AG04450 (cell line): ENCODE measurements at regions not wholly inside any gene's neighbourhood (a gene's known extent, or its start where the extent isn't known, plus 50 kb on each side); places are given as distances from the start of the nearest gene placed in this dataset.
A peak's percentile ranks its signal among the peaks of the same experiment; 100 is the strongest.

ENCODE experiments used
- CTCF ChIA-PET: fragments of 300-600, 350-600 bp; formaldehyde crosslinking; extraction: SDS; loops from one replicate; lab custom pipeline; 2022; ENCODE audit warnings: antibody characterized with exemption, inconsistent platforms; lab: Charles Lee
- POLR2A ChIA-PET: fragments of 350-600 bp; formaldehyde crosslinking; extraction: SDS; loops from one replicate; lab custom pipeline; 2021; ENCODE audit warnings: antibody characterized with exemption, inconsistent platforms; lab: Yijun Ruan, JAX
- DNase-seq: peaks from one replicate; pipeline ENCODE4 v3.0.0-alpha.2; 2011; ENCODE audit warnings: low read depth, low spot score
- H3K27ac ChIP-seq: one replicate; pipeline ENCODE4 v1.5.1; 2012; ENCODE audit warnings: low read depth, low read length, control low read depth
- H3K27me3 ChIP-seq: one replicate; pipeline ENCODE4 v1.6.0; 2012; ENCODE audit warnings: low read length; ENCODE audit not compliant: control insufficient read depth, insufficient read depth
- H3K4me3 ChIP-seq: 2 replicates; pipeline ENCODE4 v1.5.1; 2011; ENCODE audit warnings: mild to moderate bottlenecking, low read depth, low read length, control low read depth
- H3K9me3 ChIP-seq: 2 replicates; pipeline ENCODE4 v1.5.1; 2012; ENCODE audit warnings: low read length; ENCODE audit not compliant: control insufficient read depth, insufficient read depth
- TF ChIP-seq, protein P1 (sequence below): IDR thresholded peaks from 2 replicates; pipeline ENCODE4 v1.5.1; 2011; ENCODE audit warnings: low read depth, low read length, control low read depth, inconsistent platforms

DNA sequence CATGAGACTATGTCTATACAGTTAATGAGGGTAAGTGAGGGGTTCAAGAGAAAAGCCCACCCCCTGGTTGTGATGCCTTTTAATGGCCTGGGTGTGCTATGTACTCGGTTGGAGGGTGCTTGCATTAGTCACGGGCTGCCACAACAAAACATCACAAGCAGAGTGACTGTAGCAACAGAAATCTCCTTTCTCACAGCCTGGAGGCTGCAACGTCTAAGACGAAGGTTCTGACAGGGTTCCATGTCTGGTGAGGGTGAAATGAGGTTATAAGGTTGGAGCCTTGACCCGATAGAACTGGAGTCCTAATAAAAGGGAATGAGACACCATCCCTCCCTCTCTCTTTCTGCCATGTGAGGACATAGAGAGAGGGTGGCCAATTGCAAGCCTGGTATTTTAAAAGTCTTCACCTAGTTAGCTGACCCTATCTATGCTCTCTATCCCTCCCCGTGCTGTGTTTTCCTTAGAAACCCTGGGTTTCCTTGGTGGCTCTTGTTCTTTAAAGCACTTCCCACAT lies 126.0 kb upstream of the GDF10 start:
- CTCF ChIA-PET = no interaction called here
- no peak overlapping the region for H3K4me3 ChIP-seq
- no peaks in the 10 kb centered on the region for H3K27me3 ChIP-seq
- DNase-seq = no peak
- no peaks in the 10 kb centered on the region for H3K9me3 ChIP-seq
- TF ChIP-seq, protein P1, sequence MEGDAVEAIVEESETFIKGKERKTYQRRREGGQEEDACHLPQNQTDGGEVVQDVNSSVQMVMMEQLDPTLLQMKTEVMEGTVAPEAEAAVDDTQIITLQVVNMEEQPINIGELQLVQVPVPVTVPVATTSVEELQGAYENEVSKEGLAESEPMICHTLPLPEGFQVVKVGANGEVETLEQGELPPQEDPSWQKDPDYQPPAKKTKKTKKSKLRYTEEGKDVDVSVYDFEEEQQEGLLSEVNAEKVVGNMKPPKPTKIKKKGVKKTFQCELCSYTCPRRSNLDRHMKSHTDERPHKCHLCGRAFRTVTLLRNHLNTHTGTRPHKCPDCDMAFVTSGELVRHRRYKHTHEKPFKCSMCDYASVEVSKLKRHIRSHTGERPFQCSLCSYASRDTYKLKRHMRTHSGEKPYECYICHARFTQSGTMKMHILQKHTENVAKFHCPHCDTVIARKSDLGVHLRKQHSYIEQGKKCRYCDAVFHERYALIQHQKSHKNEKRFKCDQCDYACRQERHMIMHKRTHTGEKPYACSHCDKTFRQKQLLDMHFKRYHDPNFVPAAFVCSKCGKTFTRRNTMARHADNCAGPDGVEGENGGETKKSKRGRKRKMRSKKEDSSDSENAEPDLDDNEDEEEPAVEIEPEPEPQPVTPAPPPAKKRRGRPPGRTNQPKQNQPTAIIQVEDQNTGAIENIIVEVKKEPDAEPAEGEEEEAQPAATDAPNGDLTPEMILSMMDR = no peak
- no peak overlapping the region for H3K27ac ChIP-seq
- POLR2A ChIA-PET = no interaction called here

DNA sequence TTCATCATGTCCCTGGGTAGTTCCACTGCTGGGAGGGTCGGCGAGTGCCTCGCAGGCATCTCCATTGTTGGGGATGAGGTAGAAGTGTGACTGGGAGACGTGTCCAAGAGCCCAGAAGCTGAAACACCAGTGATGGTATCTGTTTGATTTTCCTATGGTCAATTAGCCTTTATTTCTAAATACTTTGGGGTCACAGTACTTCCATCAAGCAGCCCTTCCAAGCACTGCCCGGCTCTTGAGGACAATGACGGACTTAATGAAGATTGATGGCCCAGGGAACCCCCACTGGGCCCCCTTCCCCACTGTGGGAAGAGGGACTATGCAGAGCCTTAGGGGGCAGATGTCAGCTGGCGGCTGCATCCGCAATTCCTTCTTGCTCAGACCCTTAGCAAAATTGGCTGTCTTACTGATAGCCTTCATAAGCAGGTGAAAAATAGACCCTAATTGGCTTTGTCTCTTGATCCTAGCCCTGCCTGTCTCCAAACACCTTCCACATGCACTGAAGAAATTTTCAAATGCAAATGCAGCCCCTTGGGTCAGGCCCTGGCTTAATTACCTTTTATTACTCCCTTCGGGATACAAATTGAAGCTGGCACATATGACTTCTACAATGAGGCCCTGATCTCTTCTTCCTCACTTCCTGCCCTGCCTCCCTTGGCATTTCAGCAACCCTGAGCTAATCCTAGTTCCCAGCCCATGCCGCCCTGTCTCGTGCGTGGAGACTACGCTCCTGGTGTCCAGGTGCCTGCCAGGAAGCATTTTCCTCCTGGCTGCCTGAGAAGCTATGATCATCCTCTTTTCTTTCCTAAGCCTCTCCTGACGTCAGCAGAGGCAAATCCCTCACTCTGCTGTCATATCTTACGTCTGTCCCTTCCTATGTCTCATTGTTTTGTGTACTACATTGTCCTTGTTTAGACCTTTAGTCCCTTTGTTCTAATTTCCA lies 124.5 kb upstream of the GDF10 start:
- no peak for DNase-seq
- POLR2A ChIA-PET = no interaction called here
- no peaks in the 10 kb centered on the region for H3K27me3 ChIP-seq
- no peak overlapping the region for H3K4me3 ChIP-seq
- CTCF ChIA-PET = no interaction called here
- TF ChIP-seq, protein P1 = no peak
- no peak overlapping the region for H3K27ac ChIP-seq
- H3K9me3 ChIP-seq = no peaks in the 10 kb centered on the region

- no peak for DNase-seq
- TF ChIP-seq, protein P1 = no peak
- no peak overlapping the region for H3K4me3 ChIP-seq
- no peaks in the 10 kb centered on the region for H3K9me3 ChIP-seq
- POLR2A ChIA-PET = interaction anchor here (0.6 kb wide), 1 partner anchor 129 kb away, joined by 5 read pairs; no protein-coding TSS in a partner anchor
- no peak overlapping the region for H3K27ac ChIP-seq
- no peaks in the 10 kb centered on the region for H3K27me3 ChIP-seq
- CTCF ChIA-PET = no interaction called here
Measured at GRCh38 chr10:47176206-47176902, 123.6 kb upstream of the GDF10 start.

DNA sequence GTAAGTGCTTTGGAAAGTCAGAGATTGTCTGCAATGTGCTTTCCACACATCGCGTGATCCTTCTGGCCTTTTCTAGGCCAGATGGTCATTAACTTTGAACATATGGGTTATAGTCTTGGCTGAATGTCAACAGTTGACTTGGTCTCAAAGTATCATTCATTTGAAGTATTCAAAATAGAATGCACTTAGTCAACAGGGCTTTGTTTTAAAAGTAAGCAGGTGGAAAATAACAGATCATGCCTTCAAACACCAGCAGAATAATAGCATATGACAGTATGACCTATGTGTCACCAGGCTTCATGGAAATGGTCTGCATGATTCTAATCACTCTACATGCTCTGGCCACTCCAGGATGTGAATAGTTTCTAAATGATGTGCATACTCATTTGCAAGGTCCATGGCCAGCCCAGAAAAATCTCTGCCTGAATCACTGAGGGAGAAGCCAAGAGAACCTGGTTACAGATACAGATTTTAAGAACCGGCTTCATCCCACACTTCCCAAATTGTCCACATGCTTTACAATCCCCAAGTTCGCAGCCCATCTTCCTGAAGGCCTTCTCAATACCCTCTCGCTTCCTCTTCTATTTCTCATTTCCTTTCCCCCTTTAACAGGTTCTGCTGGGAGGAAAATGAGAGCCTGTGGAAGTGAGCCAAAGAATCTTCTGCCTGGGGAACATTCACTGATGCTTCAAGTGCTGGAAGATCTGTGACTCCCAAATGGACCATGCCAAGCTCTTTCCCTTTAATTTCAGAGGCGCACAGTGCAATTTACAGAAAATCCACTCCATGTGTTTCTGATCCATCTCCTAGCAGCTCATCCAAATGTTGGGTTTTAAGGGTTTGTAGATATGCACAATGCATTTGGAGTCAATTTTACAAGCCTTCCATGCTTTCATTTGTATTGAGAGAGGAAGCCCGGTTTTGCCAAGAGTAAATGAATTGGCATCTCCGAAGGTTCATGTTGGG lies 122.8 kb upstream of the GDF10 start:
- peak overlapping the region; percentile 32 for H3K27ac ChIP-seq
- POLR2A ChIA-PET = no interaction called here

More for the DNA sequence above, 122.8 kb upstream of the GDF10 start:
- Histone ChIP-seq H3K4me3 (no peak overlapping the region), H3K27me3 (no peaks in the 10 kb centered on the region), H3K9me3 (no peaks in the 10 kb centered on the region)
- peak; percentile 27 for DNase-seq
- TF ChIP-seq, protein P1 = no peak
- CTCF ChIA-PET = interaction anchor here (1.2 kb wide), 1 partner anchor 11 kb away, joined by 3 read pairs; no protein-coding TSS in a partner anchor
